Esophagus squamous epithelium (tissue), 5 donors: ENCODE measurements at regions not wholly inside any gene's neighbourhood (a gene's known extent, or its start where the extent isn't known, plus 50 kb on each side); places are given as distances from the start of the nearest gene placed in this dataset.

ENCODE experiments used
- DNase-seq: peaks from one replicate; lab custom pipeline; 2025; lab: John Stamatoyannopoulos, UW
- H3K27ac ChIP-seq, 4 donors: fragments of 200-600 bp; sonication (generic); one replicate each; pipeline ENCODE4 v1.5.1; 2016 to 2019; ENCODE audit warnings: mild to moderate bottlenecking in 1 of 4
- H3K27me3 ChIP-seq, 4 donors: fragments of 200-600 bp; sonication (generic); 1 replicate in 3 of 4; 2 replicates in 1 of 4; pipeline versions ENCODE4 v1.5.1 to v1.6.0; 2017 to 2021; ENCODE audit warnings: antibody characterized with exemption in 1 of 4
- H3K36me3 ChIP-seq, 3 donors: fragments of 200-600 bp; sonication (generic); one replicate each; pipeline ENCODE4 v1.5.1; 2016 to 2019
- H3K4me1 ChIP-seq, 3 donors: fragments of 200-600 bp; sonication (generic); one replicate each; pipeline ENCODE4 v1.5.1; 2017 to 2019
- H3K4me3 ChIP-seq, 4 donors: fragments of 200-600 bp; sonication (generic); 1 replicate in 3 of 4; 2 replicates in 1 of 4; pipeline ENCODE4 v1.5.1; 2016 to 2019; ENCODE audit warnings: mild to moderate bottlenecking in 2 of 4, moderate library complexity in 1 of 4
- H3K9me3 ChIP-seq, 3 donors: fragments of 200-600 bp; sonication (generic); one replicate each; pipeline ENCODE4 v1.5.1; 2016 to 2019
- POLR2A ChIP-seq, 4 donors: fragments of 450-650 bp; IDR thresholded peaks; one replicate each; pipeline ENCODE4 v1.6.1; 2017; ENCODE audit warnings: antibody characterized with exemption in 4 of 4, mild to moderate bottlenecking in 4 of 4, moderate library complexity in 3 of 4
- WGBS, 2 donors: methylation state at CpG; one replicate each; pipeline ENCODE4 v1.1.5; 2018; 5-methylcytosine and 5-hydroxymethylcytosine counted together
- intact Hi-C: fragments of 100-400 bp; cut with DNase I; formaldehyde crosslinking; loops from one replicate; pipeline ENCODE4 v1.15.0; 2022
- TF ChIP-seq, protein P1 (sequence below), 6 experiments: fragments of 450-650 bp in 4 of 6; fragments of 200-600 bp in 2 of 6; sonication (generic) in 2 of 6; IDR thresholded peaks; one replicate each; pipeline ENCODE4 v1.5.1; 2016 to 2019; ENCODE audit warnings: antibody characterized with exemption in 6 of 6, mild to moderate bottlenecking in 4 of 6, moderate library complexity in 4 of 6
- donor health status: DM: yes; HTN: yes; CAD: no.

DNA sequence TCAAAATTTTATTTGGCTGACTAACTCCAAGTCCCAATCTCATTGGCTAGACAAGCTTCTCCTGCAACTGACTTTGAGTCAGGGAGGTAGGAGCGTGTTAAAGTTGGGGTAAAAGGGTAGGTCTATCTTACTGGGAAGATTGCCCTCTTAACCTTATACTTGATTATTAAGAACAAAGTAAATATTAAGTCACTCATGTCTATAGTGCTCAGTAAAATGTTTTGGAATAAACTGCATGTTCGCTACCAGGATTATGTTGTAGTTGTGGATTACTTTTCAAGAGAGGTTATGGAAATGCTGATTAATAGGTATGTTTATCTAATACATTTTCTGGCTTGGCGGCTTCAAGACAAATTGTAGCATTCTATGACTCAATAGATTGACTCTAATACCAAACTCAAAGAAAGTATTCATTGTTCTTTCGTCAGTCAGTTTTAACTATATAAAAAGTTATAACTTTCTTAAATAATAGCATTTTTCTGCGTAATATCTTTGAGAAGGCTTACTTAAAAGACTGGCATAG, 539.1 kb downstream of the PSAT1 start:
- intact Hi-C loops: no loop called here
- no peaks in the 10 kb centered on the region for H3K9me3 ChIP-seq
- WGBS, 2 donors: 74 to 76% methylated on average over 5 of the region's 5 CpGs
- no peak for DNase-seq
- no peaks in the 10 kb centered on the region for H3K27me3 ChIP-seq
- no peaks in the 10 kb centered on the region for H3K36me3 ChIP-seq
- no peak for TF ChIP-seq POLR2A (IDR thresholded peaks at IDR 0.05)
- TF ChIP-seq, protein P1, sequence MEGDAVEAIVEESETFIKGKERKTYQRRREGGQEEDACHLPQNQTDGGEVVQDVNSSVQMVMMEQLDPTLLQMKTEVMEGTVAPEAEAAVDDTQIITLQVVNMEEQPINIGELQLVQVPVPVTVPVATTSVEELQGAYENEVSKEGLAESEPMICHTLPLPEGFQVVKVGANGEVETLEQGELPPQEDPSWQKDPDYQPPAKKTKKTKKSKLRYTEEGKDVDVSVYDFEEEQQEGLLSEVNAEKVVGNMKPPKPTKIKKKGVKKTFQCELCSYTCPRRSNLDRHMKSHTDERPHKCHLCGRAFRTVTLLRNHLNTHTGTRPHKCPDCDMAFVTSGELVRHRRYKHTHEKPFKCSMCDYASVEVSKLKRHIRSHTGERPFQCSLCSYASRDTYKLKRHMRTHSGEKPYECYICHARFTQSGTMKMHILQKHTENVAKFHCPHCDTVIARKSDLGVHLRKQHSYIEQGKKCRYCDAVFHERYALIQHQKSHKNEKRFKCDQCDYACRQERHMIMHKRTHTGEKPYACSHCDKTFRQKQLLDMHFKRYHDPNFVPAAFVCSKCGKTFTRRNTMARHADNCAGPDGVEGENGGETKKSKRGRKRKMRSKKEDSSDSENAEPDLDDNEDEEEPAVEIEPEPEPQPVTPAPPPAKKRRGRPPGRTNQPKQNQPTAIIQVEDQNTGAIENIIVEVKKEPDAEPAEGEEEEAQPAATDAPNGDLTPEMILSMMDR (IDR thresholded peaks at IDR 0.05): no peak
- no peak overlapping the region for H3K27ac ChIP-seq
- no peaks in the 10 kb centered on the region for H3K4me1 ChIP-seq
- no peak overlapping the region for H3K4me3 ChIP-seq

GRCh38 chr9:78839252-78839651, 542.3 kb downstream of the PSAT1 start:
- Histone ChIP-seq H3K4me1 (no peaks in the 10 kb centered on the region), H3K27me3 (no peaks in the 10 kb centered on the region), H3K9me3 (peaks cover 0 to 12% (median 0%) of the 10 kb centered on the region in 3 donors), H3K36me3 (no peaks in the 10 kb centered on the region), H3K4me3 (no peak overlapping the region), H3K27ac (no peak overlapping the region)
- 65 to 77% methylated on average over 2 of the region's 2 CpGs for WGBS, 2 donors
- no peak for TF ChIP-seq POLR2A (IDR thresholded peaks at IDR 0.05)
- TF ChIP-seq, protein P1 (IDR thresholded peaks at IDR 0.05): no peak
- no peak for DNase-seq
- intact Hi-C loops: no loop called here

DNA sequence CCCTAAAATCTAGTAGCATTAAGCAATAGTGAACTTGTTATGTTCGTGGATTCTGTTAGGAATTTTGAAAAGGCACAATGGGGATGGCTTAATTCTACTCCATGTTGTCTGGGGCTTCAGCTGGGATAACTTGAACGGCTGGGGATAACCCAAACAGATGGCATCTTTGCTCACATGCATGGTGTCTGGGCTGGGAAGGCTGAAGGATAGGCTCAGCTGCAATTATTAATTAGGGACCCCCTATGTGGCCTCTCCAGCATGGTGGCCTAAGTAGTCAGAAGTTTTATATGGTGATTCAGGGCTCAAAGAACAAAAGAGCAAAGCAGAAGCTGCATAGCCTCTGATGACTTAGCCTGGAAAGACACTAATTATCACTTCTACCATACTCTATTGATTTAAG, 551.1 kb downstream of the PSAT1 start:
- no peak for DNase-seq
- Histone ChIP-seq H3K9me3 (peaks cover 0 to 8% (median 0%) of the 10 kb centered on the region in 3 donors), H3K4me3 (no peak overlapping the region), H3K27me3 (no peaks in the 10 kb centered on the region), H3K27ac (no peak overlapping the region), H3K36me3 (no peaks in the 10 kb centered on the region), H3K4me1 (no peaks in the 10 kb centered on the region)
- no peak for TF ChIP-seq POLR2A (IDR thresholded peaks at IDR 0.05)
- TF ChIP-seq, protein P1 (IDR thresholded peaks at IDR 0.05): no peak
- intact Hi-C loops: no loop called here
- 38 to 64% methylated on average over 1 to 2 of the region's 2 CpGs for WGBS, 2 donors

- no peak overlapping the region for H3K27ac ChIP-seq
Observed at GRCh38 chr9:78856144-78856543, 559.2 kb downstream of the PSAT1 start.

GRCh38 chr9:78856781-78857180, 559.9 kb downstream of the PSAT1 start:
- TF ChIP-seq, protein P1 (IDR thresholded peaks at IDR 0.05): no peak
- TF ChIP-seq POLR2A (IDR thresholded peaks at IDR 0.05): no peak
- Histone ChIP-seq H3K27ac (no peak overlapping the region), H3K36me3 (no peaks in the 10 kb centered on the region), H3K4me1 (no peaks in the 10 kb centered on the region), H3K4me3 (no peak overlapping the region), H3K9me3 (no peaks in the 10 kb centered on the region), H3K27me3 (no peaks in the 10 kb centered on the region)
- intact Hi-C loops: no loop called here
- WGBS, 2 donors: 71 to 89% methylated on average over 8 of the region's 8 CpGs
- no peak for DNase-seq

More at GRCh38 chr9:78856144-78856543, 559.2 kb downstream of the PSAT1 start:
- H3K36me3 ChIP-seq: no peaks in the 10 kb centered on the region
- WGBS, 2 donors: 66 to 85% methylated on average over 2 of the region's 2 CpGs
- no peaks in the 10 kb centered on the region for H3K9me3 ChIP-seq
- no peak for DNase-seq
- TF ChIP-seq, protein P1 (IDR thresholded peaks at IDR 0.05): no peak
- TF ChIP-seq POLR2A (IDR thresholded peaks at IDR 0.05): no peak
- H3K4me1 ChIP-seq: no peaks in the 10 kb centered on the region
- no peak overlapping the region for H3K4me3 ChIP-seq
- no peaks in the 10 kb centered on the region for H3K27me3 ChIP-seq
- intact Hi-C loops: no loop called here
